GM12865 (cell line): ENCODE measurements at regions not wholly inside any gene's neighbourhood (a gene's known extent, or its start where the extent isn't known, plus 50 kb on each side); places are given as distances from the start of the nearest gene placed in this dataset.
"Not testable (repeated sequence)": the region's sequence is repeated elsewhere in the genome, so short reads cannot be mapped to it uniquely, and the experiment has no call there.

Source experiments
- DNase-seq: peaks from one replicate; pipeline ENCODE4 v3.0.0; 2010; ENCODE audit warnings: low read depth
- H3K4me3 ChIP-seq: 2 replicates; pipeline ENCODE4 v1.5.1; 2011; ENCODE audit warnings: mild to moderate bottlenecking, low read depth, low read length, control low read depth
- TF ChIP-seq, protein P1 (sequence below): IDR thresholded peaks from 2 replicates; pipeline ENCODE4 v1.5.1; 2011; ENCODE audit warnings: low read length, control low read depth, low read depth, inconsistent platforms; ENCODE audit not compliant: insufficient read depth; ENCODE audit errors: missing control alignments

DNA sequence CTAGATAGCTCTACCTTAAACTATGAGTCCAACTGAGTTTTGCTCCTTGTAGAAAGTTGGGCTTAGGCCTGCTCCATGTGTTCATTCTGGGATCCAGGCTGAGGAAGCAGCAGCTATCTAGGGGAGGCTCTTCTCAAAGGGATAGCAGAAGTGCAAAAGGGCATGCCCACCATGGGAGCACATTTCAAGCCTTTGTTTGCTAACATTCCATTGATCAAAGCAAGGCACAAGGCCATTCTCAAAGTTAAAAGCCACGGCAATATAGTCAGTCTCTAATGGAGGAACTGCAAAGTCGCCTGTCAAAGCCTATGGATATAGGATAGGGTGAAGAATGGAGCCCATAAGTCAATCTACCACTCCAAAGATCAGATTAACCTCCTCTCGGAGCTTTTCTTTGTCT lies 488.1 kb upstream of the ARX start:
- H3K4me3 ChIP-seq: no peak overlapping the region
- no peak for DNase-seq
- TF ChIP-seq, protein P1, sequence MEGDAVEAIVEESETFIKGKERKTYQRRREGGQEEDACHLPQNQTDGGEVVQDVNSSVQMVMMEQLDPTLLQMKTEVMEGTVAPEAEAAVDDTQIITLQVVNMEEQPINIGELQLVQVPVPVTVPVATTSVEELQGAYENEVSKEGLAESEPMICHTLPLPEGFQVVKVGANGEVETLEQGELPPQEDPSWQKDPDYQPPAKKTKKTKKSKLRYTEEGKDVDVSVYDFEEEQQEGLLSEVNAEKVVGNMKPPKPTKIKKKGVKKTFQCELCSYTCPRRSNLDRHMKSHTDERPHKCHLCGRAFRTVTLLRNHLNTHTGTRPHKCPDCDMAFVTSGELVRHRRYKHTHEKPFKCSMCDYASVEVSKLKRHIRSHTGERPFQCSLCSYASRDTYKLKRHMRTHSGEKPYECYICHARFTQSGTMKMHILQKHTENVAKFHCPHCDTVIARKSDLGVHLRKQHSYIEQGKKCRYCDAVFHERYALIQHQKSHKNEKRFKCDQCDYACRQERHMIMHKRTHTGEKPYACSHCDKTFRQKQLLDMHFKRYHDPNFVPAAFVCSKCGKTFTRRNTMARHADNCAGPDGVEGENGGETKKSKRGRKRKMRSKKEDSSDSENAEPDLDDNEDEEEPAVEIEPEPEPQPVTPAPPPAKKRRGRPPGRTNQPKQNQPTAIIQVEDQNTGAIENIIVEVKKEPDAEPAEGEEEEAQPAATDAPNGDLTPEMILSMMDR: no peak

GRCh38 chrX:25507801-25508200 lies 492.0 kb upstream of the ARX start:
- TF ChIP-seq, protein P1: no peak
- no peak overlapping the region for H3K4me3 ChIP-seq

DNA sequence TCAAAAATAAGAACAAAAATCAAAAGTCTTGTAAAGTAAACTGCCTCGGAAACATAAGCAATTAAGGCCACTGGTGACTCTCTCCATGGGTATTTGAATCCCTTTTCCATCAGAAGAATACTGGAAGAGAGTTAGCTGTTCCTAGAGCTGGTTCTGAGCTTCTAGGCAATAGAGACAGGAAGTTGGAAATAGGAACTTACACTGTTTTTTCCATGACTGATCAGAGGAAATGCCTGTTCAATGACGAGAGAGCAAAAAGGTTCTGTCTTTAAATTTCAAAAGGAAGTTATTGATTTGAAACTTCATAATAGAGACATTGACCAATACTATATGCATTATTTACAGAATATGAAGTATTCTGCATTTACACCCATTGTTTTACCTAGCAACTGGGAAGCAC lies 503.5 kb upstream of the ARX start:
- TF ChIP-seq, protein P1: no peak
- DNase-seq: no peak
- H3K4me3 ChIP-seq: no peak overlapping the region

More at GRCh38 chrX:25507801-25508200, 492.0 kb upstream of the ARX start:
- DNase-seq: no peak

- not testable (repeated sequence) for H3K4me3 ChIP-seq, DNase-seq
These were observed 506.8 kb upstream of the ARX start for GRCh38 chrX:25522443-25523010.

- no peak overlapping the region for H3K4me3 ChIP-seq
- peak; percentile 13 for DNase-seq
- TF ChIP-seq, protein P1: no peak
These were observed 508.1 kb upstream of the ARX start for GRCh38 chrX:25523574-25524540.

DNA sequence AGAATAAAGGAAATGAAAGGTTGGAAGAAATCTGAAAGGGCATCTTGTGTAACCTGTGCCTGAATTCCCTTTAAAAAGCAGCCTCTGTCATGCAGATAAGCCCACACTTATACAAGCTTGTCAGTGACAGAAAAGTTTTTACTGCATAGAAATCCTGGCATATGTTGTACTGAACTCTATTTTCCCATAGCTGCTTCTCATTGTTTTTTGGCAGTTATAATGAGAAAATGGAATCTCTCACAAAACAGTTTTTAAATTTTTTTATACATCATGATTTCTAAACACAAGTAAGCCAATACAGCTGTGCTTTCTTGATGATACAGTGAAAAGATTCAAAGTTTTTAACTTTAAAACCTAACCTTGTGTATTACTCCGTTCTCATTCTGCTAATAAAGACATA lies 511.4 kb upstream of the ARX start:
- no peak for DNase-seq
- no peak overlapping the region for H3K4me3 ChIP-seq
- TF ChIP-seq, protein P1: no peak

GRCh38 chrX:25527596-25527995 lies 511.8 kb upstream of the ARX start:
- DNase-seq: no peak
- TF ChIP-seq, protein P1: no peak
- H3K4me3 ChIP-seq: no peak overlapping the region
